ENCODE measurements at regions not wholly inside any gene's neighbourhood (a gene's known extent, or its start where the extent isn't known, plus 50 kb on each side); places are given as distances from the start of the nearest gene placed in this dataset.

DNA sequence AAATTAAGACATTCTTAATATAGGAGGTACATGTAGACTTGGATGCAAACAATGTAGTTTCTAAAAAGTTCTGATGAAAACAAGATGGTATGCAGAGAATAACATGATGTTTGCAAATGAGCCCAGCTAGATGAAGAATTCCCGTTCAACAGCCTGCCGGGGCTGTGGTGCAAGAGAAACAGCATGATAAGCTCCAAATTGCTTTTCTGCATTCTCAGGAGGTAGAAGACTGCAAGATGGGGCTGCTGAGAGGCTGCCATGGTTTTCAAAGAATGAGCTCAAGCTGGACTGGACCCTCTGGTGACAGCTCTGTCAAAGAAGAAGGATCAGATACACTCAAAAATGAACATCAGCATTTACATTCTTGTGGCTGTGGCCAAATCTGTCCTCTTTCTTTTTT lies 73.4 kb upstream of the PALS2 start:
- no peaks in the 10 kb centered on the region for H3K9me3 Mint-ChIP-seq (ENCODE audit: low read depth)
- no peaks in the 10 kb centered on the region for H3K36me3 Mint-ChIP-seq (ENCODE audit: low read depth)
- TF ChIP-seq, protein P1, sequence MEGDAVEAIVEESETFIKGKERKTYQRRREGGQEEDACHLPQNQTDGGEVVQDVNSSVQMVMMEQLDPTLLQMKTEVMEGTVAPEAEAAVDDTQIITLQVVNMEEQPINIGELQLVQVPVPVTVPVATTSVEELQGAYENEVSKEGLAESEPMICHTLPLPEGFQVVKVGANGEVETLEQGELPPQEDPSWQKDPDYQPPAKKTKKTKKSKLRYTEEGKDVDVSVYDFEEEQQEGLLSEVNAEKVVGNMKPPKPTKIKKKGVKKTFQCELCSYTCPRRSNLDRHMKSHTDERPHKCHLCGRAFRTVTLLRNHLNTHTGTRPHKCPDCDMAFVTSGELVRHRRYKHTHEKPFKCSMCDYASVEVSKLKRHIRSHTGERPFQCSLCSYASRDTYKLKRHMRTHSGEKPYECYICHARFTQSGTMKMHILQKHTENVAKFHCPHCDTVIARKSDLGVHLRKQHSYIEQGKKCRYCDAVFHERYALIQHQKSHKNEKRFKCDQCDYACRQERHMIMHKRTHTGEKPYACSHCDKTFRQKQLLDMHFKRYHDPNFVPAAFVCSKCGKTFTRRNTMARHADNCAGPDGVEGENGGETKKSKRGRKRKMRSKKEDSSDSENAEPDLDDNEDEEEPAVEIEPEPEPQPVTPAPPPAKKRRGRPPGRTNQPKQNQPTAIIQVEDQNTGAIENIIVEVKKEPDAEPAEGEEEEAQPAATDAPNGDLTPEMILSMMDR (IDR thresholded peaks at IDR 0.05): no peak
- H3K27me3 Mint-ChIP-seq (ENCODE audit: low read depth): no peaks in the 10 kb centered on the region
- H3K27ac Mint-ChIP-seq (ENCODE audit: unreplicated experiment): no peak overlapping the region
- no peak for DNase-seq (ENCODE audit: low spot score)
- H3K4me3 Mint-ChIP-seq (ENCODE audit: unreplicated experiment): no peak overlapping the region
- peaks cover 41% of the 10 kb centered on the region for H3K4me1 Mint-ChIP-seq (ENCODE audit: low read depth)

DNA sequence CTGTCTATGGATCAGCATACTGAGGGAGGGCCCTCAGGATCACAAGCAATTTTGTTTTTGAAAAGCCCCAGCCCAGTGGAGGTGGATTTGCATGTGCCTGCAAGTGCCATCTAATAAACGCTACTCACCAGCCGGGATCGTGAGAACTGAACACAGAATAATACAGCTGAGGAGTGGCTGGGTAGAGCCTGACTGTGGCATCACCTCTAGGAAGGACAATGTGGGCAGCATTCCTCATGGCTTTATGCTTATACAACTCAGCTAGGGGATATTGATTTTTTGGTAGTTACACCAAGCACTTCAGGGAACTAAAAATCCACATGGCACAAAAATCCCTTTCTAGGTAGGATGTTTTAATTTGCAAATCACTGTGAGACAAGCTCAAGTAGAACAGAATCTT lies 72.7 kb upstream of the PALS2 start:
- Mint-ChIP-seq H3K36me3 (ENCODE audit: low read depth) (no peaks in the 10 kb centered on the region), H3K9me3 (ENCODE audit: low read depth) (no peaks in the 10 kb centered on the region), H3K4me1 (ENCODE audit: low read depth) (peaks cover 41% of the 10 kb centered on the region), H3K4me3 (ENCODE audit: unreplicated experiment) (no peak overlapping the region), H3K27me3 (ENCODE audit: low read depth) (no peaks in the 10 kb centered on the region), H3K27ac (ENCODE audit: unreplicated experiment) (no peak overlapping the region)
- TF ChIP-seq, protein P1 (IDR thresholded peaks at IDR 0.05): no peak
- no peak for DNase-seq (ENCODE audit: low spot score)

DNA sequence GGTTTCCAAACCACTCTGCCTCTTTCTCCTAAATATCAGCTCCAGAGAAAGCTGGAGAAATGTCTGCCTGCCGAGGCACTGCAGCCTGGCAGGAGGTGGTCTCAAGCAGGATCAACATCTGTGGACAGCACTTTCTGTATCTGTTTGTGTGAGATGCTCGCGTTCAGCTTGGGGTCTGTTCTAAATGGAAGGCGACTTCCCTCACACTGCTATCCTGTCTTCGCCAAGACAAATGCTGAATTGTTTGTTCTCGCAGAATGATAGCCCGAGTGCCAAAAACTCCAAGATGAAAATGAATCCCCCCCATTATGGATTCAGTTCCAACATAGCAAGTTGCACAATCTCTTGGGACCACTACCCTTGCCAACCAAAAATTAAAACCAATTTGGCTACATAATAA lies 72.2 kb upstream of the PALS2 start:
- no peak for DNase-seq (ENCODE audit: low spot score)

DNA sequence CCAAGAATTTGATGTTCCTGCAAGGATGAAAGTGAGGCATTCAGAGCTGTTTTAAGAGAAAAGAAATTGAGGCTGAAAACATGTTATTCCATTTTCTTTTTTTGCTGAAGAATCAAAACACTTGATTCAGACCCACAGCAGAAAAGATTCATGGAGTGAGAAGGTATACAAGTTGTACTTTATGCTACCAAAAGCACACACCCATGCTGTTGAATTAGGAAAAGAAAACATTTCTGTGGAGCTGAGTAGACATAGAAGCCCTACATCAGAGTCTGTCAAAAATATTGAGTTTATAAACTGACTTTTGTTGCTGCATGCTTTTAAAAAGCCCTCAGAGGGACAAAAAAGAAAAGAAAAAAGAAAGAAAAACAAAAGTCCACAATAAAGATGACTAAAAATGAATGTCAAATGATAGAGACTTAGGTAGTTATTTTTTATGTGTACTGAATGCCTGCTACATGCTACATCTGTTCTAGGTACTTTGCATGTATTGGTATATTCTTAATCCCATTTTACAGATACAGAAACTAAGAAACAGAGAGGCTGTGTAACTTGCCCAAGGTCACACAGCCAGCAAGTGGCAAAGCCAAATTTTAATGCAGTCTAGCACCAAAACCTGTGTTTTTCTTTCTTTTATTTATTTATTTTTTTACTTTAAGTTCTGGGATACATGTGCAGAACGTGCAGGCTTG lies 71.7 kb upstream of the PALS2 start:
- TF ChIP-seq, protein P1 (IDR thresholded peaks at IDR 0.05): no peak
- no peak for DNase-seq (ENCODE audit: low spot score)
- peaks cover 33% of the 10 kb centered on the region for H3K4me1 Mint-ChIP-seq (ENCODE audit: low read depth)
- no peak overlapping the region for H3K4me3 Mint-ChIP-seq (ENCODE audit: unreplicated experiment)
- H3K27me3 Mint-ChIP-seq (ENCODE audit: low read depth): no peaks in the 10 kb centered on the region
- no peak overlapping the region for H3K27ac Mint-ChIP-seq (ENCODE audit: unreplicated experiment)
- H3K36me3 Mint-ChIP-seq (ENCODE audit: low read depth): no peaks in the 10 kb centered on the region
- no peaks in the 10 kb centered on the region for H3K9me3 Mint-ChIP-seq (ENCODE audit: low read depth)

More for the DNA sequence above, 72.2 kb upstream of the PALS2 start:
- H3K9me3 Mint-ChIP-seq (ENCODE audit: low read depth): no peaks in the 10 kb centered on the region
- H3K4me3 Mint-ChIP-seq (ENCODE audit: unreplicated experiment): no peak overlapping the region
- H3K36me3 Mint-ChIP-seq (ENCODE audit: low read depth): no peaks in the 10 kb centered on the region
- TF ChIP-seq, protein P1 (IDR thresholded peaks at IDR 0.05): no peak
- H3K27ac Mint-ChIP-seq (ENCODE audit: unreplicated experiment): no peak overlapping the region
- no peaks in the 10 kb centered on the region for H3K27me3 Mint-ChIP-seq (ENCODE audit: low read depth)
- H3K4me1 Mint-ChIP-seq (ENCODE audit: low read depth): peaks cover 37% of the 10 kb centered on the region

DNA sequence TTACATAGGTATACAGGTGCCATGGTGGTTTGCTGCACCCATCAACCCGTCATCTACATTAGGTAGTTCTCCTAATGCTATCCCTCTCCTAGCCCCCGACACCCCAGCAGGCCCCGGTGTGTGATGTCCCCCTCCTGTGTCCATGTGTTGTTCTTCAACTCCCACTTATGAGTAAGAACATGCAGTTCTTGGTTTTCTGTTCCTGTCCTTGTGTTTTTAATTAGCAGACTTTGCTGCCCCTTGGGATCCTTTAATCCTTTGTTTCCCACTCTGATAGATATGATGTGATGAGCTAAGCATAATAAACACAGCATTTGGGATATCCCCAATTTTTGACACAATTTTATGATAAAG lies 71.1 kb upstream of the PALS2 start:
- H3K27ac Mint-ChIP-seq (ENCODE audit: unreplicated experiment): no peak overlapping the region
- TF ChIP-seq, protein P1 (IDR thresholded peaks at IDR 0.05): no peak
- no peaks in the 10 kb centered on the region for H3K9me3 Mint-ChIP-seq (ENCODE audit: low read depth)
- H3K4me3 Mint-ChIP-seq (ENCODE audit: unreplicated experiment): no peak overlapping the region
- no peaks in the 10 kb centered on the region for H3K27me3 Mint-ChIP-seq (ENCODE audit: low read depth)
- H3K36me3 Mint-ChIP-seq (ENCODE audit: low read depth): no peaks in the 10 kb centered on the region
- peaks cover 33% of the 10 kb centered on the region for H3K4me1 Mint-ChIP-seq (ENCODE audit: low read depth)
- DNase-seq (ENCODE audit: low spot score): no peak

All from chondrocyte (in vitro differentiated cells).